ENCODE measurements at regions not wholly inside any gene's neighbourhood (a gene's known extent, or its start where the extent isn't known, plus 50 kb on each side); places are given as distances from the start of the nearest gene placed in this dataset.

GRCh38 chr1:57512386-57512785 lies 88.5 kb upstream of the DAB1 start:
- TF ChIP-seq EZH2phosphoT487 (conservative IDR thresholded peaks at IDR 0.05; ENCODE audit: low read length): no peak
- Histone ChIP-seq H2AFZ (ENCODE audit: low read depth, low read length, severe bottlenecking) (no peak overlapping the region), H3K79me2 (ENCODE audit: insufficient read depth, low read length) (no peaks in the 10 kb centered on the region), H3F3A (ENCODE audit: insufficient read depth) (no peaks in the 10 kb centered on the region), H3K36me3 (ENCODE audit: low read length) (no peaks in the 10 kb centered on the region), H3K9me3 (ENCODE audit: insufficient read depth, low read length) (no peaks in the 10 kb centered on the region), H3K9ac (ENCODE audit: low read length) (no peak overlapping the region), H3K4me3 (ENCODE audit: insufficient read depth, low read length, poor library complexity, severe bottlenecking) (no peak overlapping the region), H3K27ac (ENCODE audit: low read depth, low read length) (no peak overlapping the region), H3K27me3 (ENCODE audit: low read length) (no peaks in the 10 kb centered on the region), H4K20me1 (ENCODE audit: low read depth, low read length) (no peaks in the 10 kb centered on the region), H3K9me2 (replicated peaks; ENCODE audit: insufficient read depth, low read length) (no peaks in the 10 kb centered on the region), H3K4me2 (ENCODE audit: low read depth, low read length, poor library complexity, severe bottlenecking) (no peak overlapping the region)

GRCh38 chr1:57506941-57507340 lies 83.1 kb upstream of the DAB1 start:
- Histone ChIP-seq H3K27me3 (ENCODE audit: low read length) (no peaks in the 10 kb centered on the region), H3K79me2 (ENCODE audit: insufficient read depth, low read length) (no peaks in the 10 kb centered on the region), H3K9ac (ENCODE audit: low read length) (no peak overlapping the region), H3K36me3 (ENCODE audit: low read length) (no peaks in the 10 kb centered on the region), H3K4me3 (ENCODE audit: insufficient read depth, low read length, poor library complexity, severe bottlenecking) (no peak overlapping the region), H3F3A (ENCODE audit: insufficient read depth) (no peaks in the 10 kb centered on the region), H2AFZ (ENCODE audit: low read depth, low read length, severe bottlenecking) (no peak overlapping the region), H3K9me2 (replicated peaks; ENCODE audit: insufficient read depth, low read length) (no peaks in the 10 kb centered on the region), H4K20me1 (ENCODE audit: low read depth, low read length) (no peaks in the 10 kb centered on the region), H3K9me3 (ENCODE audit: insufficient read depth, low read length) (no peaks in the 10 kb centered on the region), H3K27ac (ENCODE audit: low read depth, low read length) (no peak overlapping the region), H3K4me2 (ENCODE audit: low read depth, low read length, poor library complexity, severe bottlenecking) (no peak overlapping the region)
- TF ChIP-seq, protein P1, sequence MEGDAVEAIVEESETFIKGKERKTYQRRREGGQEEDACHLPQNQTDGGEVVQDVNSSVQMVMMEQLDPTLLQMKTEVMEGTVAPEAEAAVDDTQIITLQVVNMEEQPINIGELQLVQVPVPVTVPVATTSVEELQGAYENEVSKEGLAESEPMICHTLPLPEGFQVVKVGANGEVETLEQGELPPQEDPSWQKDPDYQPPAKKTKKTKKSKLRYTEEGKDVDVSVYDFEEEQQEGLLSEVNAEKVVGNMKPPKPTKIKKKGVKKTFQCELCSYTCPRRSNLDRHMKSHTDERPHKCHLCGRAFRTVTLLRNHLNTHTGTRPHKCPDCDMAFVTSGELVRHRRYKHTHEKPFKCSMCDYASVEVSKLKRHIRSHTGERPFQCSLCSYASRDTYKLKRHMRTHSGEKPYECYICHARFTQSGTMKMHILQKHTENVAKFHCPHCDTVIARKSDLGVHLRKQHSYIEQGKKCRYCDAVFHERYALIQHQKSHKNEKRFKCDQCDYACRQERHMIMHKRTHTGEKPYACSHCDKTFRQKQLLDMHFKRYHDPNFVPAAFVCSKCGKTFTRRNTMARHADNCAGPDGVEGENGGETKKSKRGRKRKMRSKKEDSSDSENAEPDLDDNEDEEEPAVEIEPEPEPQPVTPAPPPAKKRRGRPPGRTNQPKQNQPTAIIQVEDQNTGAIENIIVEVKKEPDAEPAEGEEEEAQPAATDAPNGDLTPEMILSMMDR (IDR thresholded peaks at IDR 0.05; ENCODE audit: insufficient read depth, low read length, poor library complexity, severe bottlenecking): no peak
- no peak for TF ChIP-seq EZH2phosphoT487 (conservative IDR thresholded peaks at IDR 0.05; ENCODE audit: low read length)

GRCh38 chr1:57503337-57503736 lies 79.5 kb upstream of the DAB1 start:
- Histone ChIP-seq H3K4me3 (ENCODE audit: insufficient read depth, low read length, poor library complexity, severe bottlenecking) (no peak overlapping the region), H3K4me2 (ENCODE audit: low read depth, low read length, poor library complexity, severe bottlenecking) (no peak overlapping the region), H3K79me2 (ENCODE audit: insufficient read depth, low read length) (no peaks in the 10 kb centered on the region), H3K9ac (ENCODE audit: low read length) (no peak overlapping the region), H4K20me1 (ENCODE audit: low read depth, low read length) (no peaks in the 10 kb centered on the region), H3K36me3 (ENCODE audit: low read length) (no peaks in the 10 kb centered on the region), H3K9me2 (replicated peaks; ENCODE audit: insufficient read depth, low read length) (no peaks in the 10 kb centered on the region), H3K27ac (ENCODE audit: low read depth, low read length) (no peak overlapping the region), H3F3A (ENCODE audit: insufficient read depth) (no peaks in the 10 kb centered on the region), H3K9me3 (ENCODE audit: insufficient read depth, low read length) (no peaks in the 10 kb centered on the region), H2AFZ (ENCODE audit: low read depth, low read length, severe bottlenecking) (no peak overlapping the region), H3K27me3 (ENCODE audit: low read length) (no peaks in the 10 kb centered on the region)
- TF ChIP-seq EZH2phosphoT487 (conservative IDR thresholded peaks at IDR 0.05; ENCODE audit: low read length): no peak
- TF ChIP-seq, protein P1 (IDR thresholded peaks at IDR 0.05; ENCODE audit: insufficient read depth, low read length, poor library complexity, severe bottlenecking): no peak

DNA sequence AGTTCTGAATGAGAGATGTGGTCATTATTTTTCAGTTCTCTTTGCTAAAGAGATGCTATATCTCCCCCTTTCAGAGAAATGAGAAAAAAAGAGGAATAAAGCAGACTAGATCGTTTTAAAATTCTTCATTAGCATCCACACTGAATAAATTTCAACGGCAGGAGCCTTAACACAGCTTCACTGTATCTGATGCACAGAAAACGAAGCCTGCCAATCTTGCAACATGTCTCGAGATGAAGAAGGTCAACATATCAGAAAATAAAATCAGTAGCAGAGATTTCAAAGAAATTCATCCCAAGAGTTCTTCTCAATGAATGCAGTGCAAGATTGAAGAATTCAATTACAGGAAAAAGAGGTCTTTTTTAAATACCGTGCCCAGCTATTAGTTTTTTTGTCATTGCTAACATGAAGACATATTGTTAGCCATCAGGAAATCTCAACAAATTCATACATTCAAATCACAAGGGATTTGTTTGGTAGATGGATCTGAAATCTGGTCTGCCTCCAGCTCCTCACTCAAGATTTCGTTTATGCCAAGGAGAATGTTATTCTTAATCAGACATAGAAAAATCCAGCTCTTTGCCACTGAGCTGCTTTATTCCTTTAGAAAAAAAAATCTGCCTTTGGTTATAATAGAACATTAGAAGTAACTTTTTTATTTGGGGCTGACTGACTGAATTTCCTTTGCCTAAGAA lies 76.4 kb upstream of the DAB1 start:
- H3K9me3 ChIP-seq (ENCODE audit: insufficient read depth, low read length): no peaks in the 10 kb centered on the region
- no peak overlapping the region for H3K27ac ChIP-seq (ENCODE audit: low read depth, low read length)
- 0 out of 2 replicates have a peak, but pooled peaks cover 4% of the 10 kb centered on the region for H3K9me2 ChIP-seq (replicated peaks; ENCODE audit: insufficient read depth, low read length)
- H3K27me3 ChIP-seq (ENCODE audit: low read length): no peaks in the 10 kb centered on the region
- no peak overlapping the region for H3K4me2 ChIP-seq (ENCODE audit: low read depth, low read length, poor library complexity, severe bottlenecking)
- H3K36me3 ChIP-seq (ENCODE audit: low read length): no peaks in the 10 kb centered on the region
- no peak for TF ChIP-seq EZH2phosphoT487 (conservative IDR thresholded peaks at IDR 0.05; ENCODE audit: low read length)
- TF ChIP-seq, protein P1 (IDR thresholded peaks at IDR 0.05; ENCODE audit: insufficient read depth, low read length, poor library complexity, severe bottlenecking): no peak
- H3K4me3 ChIP-seq (ENCODE audit: insufficient read depth, low read length, poor library complexity, severe bottlenecking): no peak overlapping the region
- H2AFZ ChIP-seq (ENCODE audit: low read depth, low read length, severe bottlenecking): no peak overlapping the region
- no peaks in the 10 kb centered on the region for H3F3A ChIP-seq (ENCODE audit: insufficient read depth)
- no peaks in the 10 kb centered on the region for H4K20me1 ChIP-seq (ENCODE audit: low read depth, low read length)
- H3K9ac ChIP-seq (ENCODE audit: low read length): no peak overlapping the region
- no peaks in the 10 kb centered on the region for H3K79me2 ChIP-seq (ENCODE audit: insufficient read depth, low read length)
